Activated CD4-positive, alpha-beta T cell treated with anti-CD3 and anti-CD28 coated beads, Interleukin-2, amount 50 U/mL, for 1 hour (primary cell): ENCODE measurements at regions not wholly inside any gene's neighbourhood (a gene's known extent, or its start where the extent isn't known, plus 50 kb on each side); places are given as distances from the start of the nearest gene placed in this dataset.

ENCODE experiments used
- DNase-seq: peaks from one replicate; pipeline ENCODE4 v3.0.0-alpha.2; 2020

GRCh38 chr4:23324021-23324690, 565.7 kb downstream of the PPARGC1A start:
- no peak for DNase-seq

DNA sequence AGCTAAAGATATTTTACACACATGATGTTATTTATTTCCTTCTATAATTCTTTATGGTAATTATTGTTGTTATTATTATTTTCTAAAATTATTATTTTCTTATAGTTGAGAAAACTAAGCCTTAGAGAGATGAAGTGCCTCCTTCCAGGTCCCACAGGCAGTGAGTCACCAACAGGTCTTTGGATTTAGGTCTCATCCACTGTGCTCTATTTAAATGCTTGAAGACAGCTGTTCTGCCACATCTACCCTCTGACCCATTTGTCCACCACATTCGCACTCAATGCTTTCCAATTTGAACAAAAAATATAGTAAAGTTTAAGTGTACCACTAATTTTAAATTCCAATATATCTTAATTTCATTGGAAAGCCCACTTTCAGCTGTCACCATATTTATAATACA, 566.4 kb downstream of the PPARGC1A start:
- no peak for DNase-seq

- no peak for DNase-seq
Observed at GRCh38 chr4:23322732-23323131, 567.1 kb downstream of the PPARGC1A start.

GRCh38 chr4:23320931-23321587, 568.8 kb downstream of the PPARGC1A start:
- no peak for DNase-seq

DNA sequence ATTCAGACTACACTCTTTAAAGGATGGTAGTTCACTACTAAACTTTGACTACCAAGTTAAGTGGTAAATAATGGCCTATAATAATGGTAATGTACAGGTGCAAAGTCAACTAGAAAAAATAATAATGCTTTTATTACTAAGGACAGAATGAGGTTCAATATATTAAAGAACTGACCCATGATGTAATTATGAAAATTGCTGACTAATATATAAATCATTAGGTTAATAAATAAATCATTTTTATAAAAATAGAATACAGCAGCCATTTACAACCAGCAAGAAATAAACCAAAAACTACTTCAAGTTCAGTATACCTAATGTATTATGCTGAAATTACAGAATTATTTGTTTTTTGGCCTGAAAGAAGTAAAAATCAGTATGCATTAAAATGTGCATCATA, 577.2 kb downstream of the PPARGC1A start:
- no peak for DNase-seq

GRCh38 chr4:23311983-23312382, 577.9 kb downstream of the PPARGC1A start:
- DNase-seq: no peak

DNA sequence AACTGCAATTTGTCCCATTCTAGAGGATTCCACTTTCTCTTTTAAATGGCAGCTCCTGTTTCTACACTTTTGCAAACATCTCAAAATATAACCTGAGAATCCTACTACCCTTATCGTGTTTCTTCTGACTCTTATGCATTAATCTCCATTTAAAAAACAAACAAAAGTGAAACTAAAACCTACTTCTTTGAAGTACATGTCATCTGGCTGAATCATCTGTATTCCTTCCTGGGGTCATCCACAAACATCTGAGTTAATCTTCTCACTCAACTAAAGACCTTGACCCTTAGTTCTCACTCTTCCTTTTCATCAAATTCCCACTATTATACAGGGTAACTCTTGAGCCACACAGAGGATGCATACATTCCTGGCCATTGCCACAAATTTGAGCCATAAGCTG, 584.8 kb downstream of the PPARGC1A start:
- DNase-seq: no peak

GRCh38 chr4:23298371-23298770, 591.5 kb downstream of the PPARGC1A start:
- DNase-seq: no peak

GRCh38 chr4:23297327-23297726, 592.5 kb downstream of the PPARGC1A start:
- DNase-seq: no peak

DNA sequence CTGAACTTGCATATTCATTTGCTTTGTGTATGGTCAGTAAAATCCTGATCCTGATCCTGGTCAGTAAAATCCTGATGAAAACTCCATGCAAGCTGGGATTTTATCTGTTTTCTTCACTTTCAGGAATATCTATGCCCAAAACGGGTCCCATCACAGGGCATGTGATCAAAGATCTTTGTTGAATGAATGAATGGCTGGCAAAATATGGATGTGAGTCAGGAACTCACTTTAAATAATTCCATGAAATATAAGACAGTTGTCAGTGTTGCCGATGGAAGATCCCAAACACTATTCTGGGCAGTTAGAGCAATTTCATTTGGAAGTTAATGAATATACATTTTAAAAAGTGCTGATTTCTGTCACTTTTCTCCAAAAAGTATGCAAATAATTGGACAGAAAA, 598.4 kb downstream of the GBA3 start:
- no peak for DNase-seq

GRCh38 chr4:23290656-23291055, 597.9 kb downstream of the GBA3 start:
- DNase-seq: no peak

- DNase-seq: no peak
Observed at GRCh38 chr4:23279377-23279986, 586.7 kb downstream of the GBA3 start.

- DNase-seq: no peak
Observed at GRCh38 chr4:23278845-23279244, 586.1 kb downstream of the GBA3 start.

DNA sequence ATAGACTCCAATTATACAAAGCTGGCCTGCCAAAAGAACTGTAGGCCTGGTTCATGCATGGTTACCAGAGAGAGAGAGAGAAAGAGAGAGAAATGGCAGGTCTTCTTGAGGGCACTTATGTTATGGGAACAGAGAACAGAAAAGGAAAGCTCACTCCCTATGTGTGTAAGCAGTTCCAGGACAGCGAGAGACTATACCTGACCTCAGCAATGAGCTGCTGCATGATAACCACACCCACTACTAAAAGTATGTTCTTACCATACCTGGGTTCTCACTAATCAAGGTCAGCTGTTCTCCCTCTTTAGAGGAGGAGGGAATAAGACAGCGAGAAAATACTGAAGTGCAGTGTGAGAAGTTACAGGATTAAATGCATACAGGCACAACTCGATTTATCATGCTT, 583.3 kb downstream of the GBA3 start:
- no peak for DNase-seq

DNA sequence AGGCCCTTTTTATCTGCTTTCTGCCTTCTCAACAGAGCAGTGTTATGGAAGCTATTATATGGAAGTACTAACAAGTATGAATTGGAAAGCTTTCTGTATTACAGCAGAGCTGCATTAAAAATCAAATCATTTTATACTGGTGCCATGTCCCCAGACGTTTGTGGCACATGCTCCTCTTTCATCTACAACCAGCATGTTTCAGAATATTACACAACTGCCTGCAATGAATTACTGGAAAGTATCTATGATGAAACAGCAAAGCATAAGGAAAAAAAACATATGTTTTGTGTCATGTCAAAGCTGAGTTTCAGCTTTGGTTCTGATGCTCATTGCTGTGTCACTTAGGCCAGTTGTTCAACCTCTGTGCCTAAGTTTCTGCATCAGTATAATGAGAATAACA, 576.8 kb downstream of the GBA3 start:
- no peak for DNase-seq

- no peak for DNase-seq
Observed at GRCh38 chr4:23268072-23268771, 575.5 kb downstream of the GBA3 start.

- no peak for DNase-seq
Observed at GRCh38 chr4:23266401-23266800, 573.7 kb downstream of the GBA3 start.

GRCh38 chr4:23260511-23260910, 567.8 kb downstream of the GBA3 start:
- no peak for DNase-seq

- no peak for DNase-seq
Observed at GRCh38 chr4:23245203-23245832, 552.6 kb downstream of the GBA3 start.

GRCh38 chr4:23242962-23243361, 550.2 kb downstream of the GBA3 start:
- no peak for DNase-seq

GRCh38 chr4:23241408-23241807, 548.7 kb downstream of the GBA3 start:
- DNase-seq: no peak

- no peak for DNase-seq
Observed at GRCh38 chr4:23238848-23239247, 546.1 kb downstream of the GBA3 start.

- DNase-seq: no peak
Observed at GRCh38 chr4:23237771-23238170, 545.0 kb downstream of the GBA3 start.
